IMR-90 (cell line): ENCODE measurements at regions not wholly inside any gene's neighbourhood (a gene's known extent, or its start where the extent isn't known, plus 50 kb on each side); places are given as distances from the start of the nearest gene placed in this dataset.

ENCODE experiments used
- ATAC-seq: fragments of 200-7000 bp; cut with Tn5 transposase; 2 replicates; pipeline ENCODE4 v1.9.1; 2020; ENCODE audit warnings: low read depth, mild to moderate bottlenecking, moderate library complexity
- BruUV-seq: library from RNA; stranded (reverse); fragments of 400-500 nt; replicated peaks from 2 replicates; lab custom pipeline; 2021; lab: Mats Ljungman, UMichigan
- CTCF ChIA-PET: fragments of 300-600 bp; formaldehyde crosslinking; extraction: SDS; loops from one replicate; lab custom pipeline; 2021; ENCODE audit warnings: antibody characterized with exemption; lab: Yijun Ruan, JAX
- POLR2A ChIA-PET: fragments of 300-600 bp; sonication (Branson Sonifier 250); formaldehyde crosslinking; loops from one replicate; lab custom pipeline; 2022; ENCODE audit warnings: antibody characterized with exemption; ENCODE audit not compliant: unreplicated experiment; lab: Charles Lee
- DNase-seq: peaks from one replicate; pipeline ENCODE4 v3.0.0; 2013
- H2AFZ ChIP-seq: replicated peaks from 2 replicates; pipeline ENCODE3; 2013; ENCODE audit warnings: low read length, mild to moderate bottlenecking; ENCODE audit not compliant: poor library complexity
- H2AK5ac ChIP-seq: 2 replicates; pipeline ENCODE4 v1.6.1; 2013; ENCODE audit warnings: low read depth, low read length, inconsistent platforms
- H2AK9ac ChIP-seq: replicated peaks from 2 replicates; pipeline ENCODE3; 2013; ENCODE audit warnings: mild to moderate bottlenecking, low read depth, low read length, moderate library complexity; ENCODE audit not compliant: poor library complexity
- H2BK120ac ChIP-seq: 2 replicates; pipeline ENCODE4 v1.6.1; 2013; ENCODE audit warnings: low read depth, low read length, inconsistent platforms
- H2BK15ac ChIP-seq: 3 replicates; pipeline ENCODE4 v1.6.1; 2013; ENCODE audit warnings: low read depth, low read length, inconsistent platforms
- H2BK20ac ChIP-seq: 2 replicates; pipeline ENCODE4 v1.6.1; 2013; ENCODE audit warnings: low read depth, mild to moderate bottlenecking, inconsistent platforms, low read length, moderate library complexity
- H2BK5ac ChIP-seq: 2 replicates; pipeline ENCODE4 v1.6.1; 2013; ENCODE audit warnings: mild to moderate bottlenecking, low read depth, low read length, inconsistent platforms; ENCODE audit not compliant: poor library complexity, severe bottlenecking
- H3K14ac ChIP-seq: replicated peaks from 2 replicates; pipeline ENCODE4 v1.6.1; 2013; ENCODE audit warnings: low read depth, low read length, inconsistent platforms
- H3K18ac ChIP-seq: 2 replicates; pipeline ENCODE4 v1.6.1; 2013; ENCODE audit warnings: low read depth, low read length, control low read depth
- H3K23ac ChIP-seq: 2 replicates; pipeline ENCODE4 v1.6.1; 2013; ENCODE audit warnings: low read depth, low read length, inconsistent platforms
- H3K27ac ChIP-seq: 2 replicates; pipeline ENCODE4 v1.5.1; 2013; ENCODE audit warnings: mild to moderate bottlenecking, control low read depth, low read length; ENCODE audit not compliant: insufficient read depth
- H3K27me3 ChIP-seq: 2 replicates; pipeline ENCODE4 v1.6.1; 2013; ENCODE audit warnings: low read length; ENCODE audit not compliant: control insufficient read depth, insufficient read depth
- H3K36me3 ChIP-seq: 2 replicates; pipeline ENCODE4 v1.6.1; 2013; ENCODE audit warnings: low read length, mixed read lengths; ENCODE audit not compliant: control insufficient read depth, insufficient read depth
- H3K4ac ChIP-seq: 2 replicates; pipeline ENCODE4 v1.6.1; 2013; ENCODE audit warnings: low read depth, low read length, inconsistent platforms
- H3K4me1 ChIP-seq: 2 replicates; pipeline ENCODE4 v1.6.1; 2013; ENCODE audit warnings: low read length, mixed read lengths; ENCODE audit not compliant: control insufficient read depth, insufficient read depth
- H3K4me2 ChIP-seq: 2 replicates; pipeline ENCODE4 v1.6.1; 2013; ENCODE audit warnings: low read depth, mild to moderate bottlenecking, control low read depth, low read length, moderate library complexity
- H3K4me3 ChIP-seq: 2 replicates; pipeline ENCODE4 v1.5.1; 2013; ENCODE audit warnings: low read depth, mild to moderate bottlenecking, control low read depth, low read length, moderate library complexity; ENCODE audit not compliant: insufficient read depth
- H3K56ac ChIP-seq: 2 replicates; pipeline ENCODE4 v1.6.1; 2013; ENCODE audit warnings: low read length, inconsistent platforms; ENCODE audit not compliant: insufficient read depth; ENCODE audit errors: extremely low read depth
- H3K79me1 ChIP-seq, 2 experiments: 2 replicates each; pipeline ENCODE4 v1.6.1; 2013; ENCODE audit warnings: low read length in 2 of 2, inconsistent platforms in 1 of 2, low read depth in 1 of 2
- H3K9ac ChIP-seq: 2 replicates; pipeline ENCODE4 v1.6.1; 2013; ENCODE audit warnings: low read depth, low read length, control low read depth
- H3K9me1 ChIP-seq: 2 replicates; pipeline ENCODE4 v1.6.1; 2013; ENCODE audit warnings: low read length, inconsistent platforms; ENCODE audit not compliant: insufficient read depth
- H3K9me3 ChIP-seq: 2 replicates; pipeline ENCODE4 v1.6.1; 2013; ENCODE audit warnings: low read length; ENCODE audit not compliant: control insufficient read depth, insufficient read depth
- H4K20me1 ChIP-seq: 2 replicates; pipeline ENCODE4 v1.6.1; 2013; ENCODE audit warnings: low read length, inconsistent platforms; ENCODE audit not compliant: insufficient read depth
- H4K5ac ChIP-seq: 2 replicates; pipeline ENCODE4 v1.6.1; 2013; ENCODE audit warnings: mild to moderate bottlenecking, low read depth, low read length, control low read depth
- H4K8ac ChIP-seq, 2 experiments: 2 replicates each; pipeline ENCODE4 v1.6.1; 2013; ENCODE audit warnings: low read depth in 2 of 2, low read length in 2 of 2, control low read depth in 1 of 2, inconsistent platforms in 1 of 2
- H4K91ac ChIP-seq: 2 replicates; pipeline ENCODE4 v1.6.1; 2013; ENCODE audit warnings: low read depth, low read length, inconsistent platforms; ENCODE audit not compliant: insufficient read depth
- BHLHE40 ChIP-seq: fragments of 150-350 bp; IDR thresholded peaks from 2 replicates; pipeline ENCODE4 v1.6.1; 2016; ENCODE audit warnings: mild to moderate bottlenecking, low read depth, low read length
- USF2 ChIP-seq: fragments of 150-350 bp; IDR thresholded peaks from 2 replicates; pipeline ENCODE4 v1.6.1; 2017; ENCODE audit warnings: mild to moderate bottlenecking, antibody characterized with exemption, low read length, low read depth
- WGBS, 2 experiments: methylation state at CpG; one replicate each; pipeline versions ENCODE4 v1.1.5 to v1.1.7; 2013; ENCODE audit warnings: missing lambda C conversion rate in 2 of 2; ENCODE audit not compliant: insufficient read length in 1 of 2; ENCODE audit errors: extremely low coverage in 2 of 2; 5-methylcytosine and 5-hydroxymethylcytosine counted together
- dilution Hi-C: fragments of 300-500 bp; cut with HindIII; formaldehyde crosslinking; loops from one replicate; pipeline ENCODE4 v1.14.3; 2018; ENCODE audit warnings: low sequenced_read_pairs; ENCODE audit not compliant: unreplicated experiment
- in situ Hi-C: fragments of 300-500 bp; cut with MboI; formaldehyde crosslinking; loops from 3 replicates; pipeline ENCODE4 v1.14.3; 2019; ENCODE audit warnings: low sequenced_read_pairs, inconsistent platforms, mixed read lengths
- intact Hi-C: fragments of 100-400 bp; cut with micrococcal nuclease; formaldehyde crosslinking; loops from 2 replicates; pipeline ENCODE4 v1.10.0; 2022

DNA sequence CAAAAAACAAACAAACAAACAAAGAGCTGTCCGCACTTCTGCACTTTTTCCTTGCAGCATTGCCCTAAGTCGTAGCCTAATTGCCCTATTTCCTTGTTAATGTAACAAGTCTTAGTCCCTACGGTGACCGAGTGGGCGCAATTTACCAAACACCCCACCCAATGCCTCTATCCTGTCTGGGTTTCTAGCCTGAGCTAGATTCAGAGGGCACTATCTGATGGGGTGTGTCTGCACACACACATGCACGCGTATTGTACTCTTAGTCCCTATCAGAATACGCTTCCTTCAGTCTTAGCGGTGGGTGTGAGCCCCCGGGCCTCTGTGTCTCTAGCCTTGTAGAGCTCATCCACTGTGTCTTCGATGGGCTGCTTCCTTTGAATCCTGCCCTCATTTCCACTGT, 125.9 kb upstream of the DLG1 start:
- Histone ChIP-seq H4K20me1 (no peaks in the 10 kb centered on the region), H3K79me1 (no peaks in the 10 kb centered on the region), H4K8ac (no peak overlapping the region), H2AFZ (no peak overlapping the region), H3K18ac (no peak overlapping the region), H3K4me3 (no peak overlapping the region), H2BK20ac (no peak overlapping the region), H2AK5ac (no peak overlapping the region), H4K5ac (no peak overlapping the region), H3K9ac (no peak overlapping the region), H4K91ac (no peak overlapping the region), H3K14ac (no peak overlapping the region), H3K4me2 (no peak overlapping the region), H3K23ac (no peak overlapping the region), H3K27me3 (peaks cover 24% of the 10 kb centered on the region), H3K9me3 (no peaks in the 10 kb centered on the region), H2BK15ac (no peak overlapping the region), H3K4me1 (peaks cover 4% of the 10 kb centered on the region; the same call in 1 of the 2 replicates), H3K56ac (no peak overlapping the region), H2BK5ac (no peak overlapping the region), H3K4ac (no peak overlapping the region), H2BK120ac (no peak overlapping the region), H2AK9ac (no peak overlapping the region), H3K27ac (no peak overlapping the region), H3K36me3 (no peaks in the 10 kb centered on the region), H3K9me1 (no peaks in the 10 kb centered on the region)
- dilution Hi-C loops (no loop called here), in situ Hi-C loops (no loop called here), intact Hi-C loops (no loop called here)
- no peak for DNase-seq
- CTCF ChIA-PET: no interaction called here
- WGBS, 2 experiments: 81% methylated on average over 5 of the region's 11 CpGs; no CpG with 5 or more reads in 1 of the 2 experiments
- TF ChIP-seq USF2 (no peak), BHLHE40 (no peak)
- POLR2A ChIA-PET: no interaction called here
- ATAC-seq: no peak
- BruUV-seq: no TSS peak
